ENCODE measurements at regions not wholly inside any gene's neighbourhood (a gene's known extent, or its start where the extent isn't known, plus 50 kb on each side); places are given as distances from the start of the nearest gene placed in this dataset.

- no peaks in the 10 kb centered on the region for H3K36me3 ChIP-seq
- TF ChIP-seq POLR2AphosphoS5 (IDR thresholded peaks at IDR 0.05) (no peak), POLR2A (IDR thresholded peaks at IDR 0.05) (no peak), CTCF (IDR thresholded peaks at IDR 0.05) (no peak)
- no peak overlapping the region for H3K27ac ChIP-seq
- 97% methylated on average over 5 of the region's 5 CpGs for WGBS
- intact Hi-C loops (cut with DNase I), result no loop called here
- H3K4me1 ChIP-seq (replicated peaks), result no peaks in the 10 kb centered on the region
- H3K9me3 ChIP-seq, result no peaks in the 10 kb centered on the region
- no peak overlapping the region for H3K4me3 ChIP-seq
- DNase-seq (ENCODE audit: low spot score), result no peak
- no peaks in the 10 kb centered on the region for H3K27me3 ChIP-seq (replicated peaks; ENCODE audit: insufficient read depth)
Observed at GRCh38 chr21:14766241-14766640, 220.1 kb upstream of the SAMSN1 start.

- Histone ChIP-seq H3K4me1 (replicated peaks) (no peaks in the 10 kb centered on the region), H3K9me3 (no peaks in the 10 kb centered on the region), H3K4me3 (no peak overlapping the region), H3K36me3 (no peaks in the 10 kb centered on the region), H3K27me3 (replicated peaks; ENCODE audit: insufficient read depth) (no peaks in the 10 kb centered on the region), H3K27ac (no peak overlapping the region)
- WGBS, result 59% methylated on average over 4 of the region's 4 CpGs
- TF ChIP-seq CTCF (IDR thresholded peaks at IDR 0.05), result no peak
- no peak for TF ChIP-seq POLR2A (IDR thresholded peaks at IDR 0.05)
- no peak for TF ChIP-seq POLR2AphosphoS5 (IDR thresholded peaks at IDR 0.05)
- intact Hi-C loops (cut with DNase I), result no loop called here
- no peak for DNase-seq (ENCODE audit: low spot score)
Observed at GRCh38 chr21:14763695-14764064, 217.6 kb upstream of the SAMSN1 start.

GRCh38 chr21:14762734-14763694 lies 216.9 kb upstream of the SAMSN1 start:
- H3K9me3 ChIP-seq, result no peaks in the 10 kb centered on the region
- H3K4me3 ChIP-seq, result no peak overlapping the region
- TF ChIP-seq POLR2A (IDR thresholded peaks at IDR 0.05) (no peak), POLR2AphosphoS5 (IDR thresholded peaks at IDR 0.05) (no peak), CTCF (IDR thresholded peaks at IDR 0.05) (no peak)
- no peaks in the 10 kb centered on the region for H3K4me1 ChIP-seq (replicated peaks)
- H3K27me3 ChIP-seq (replicated peaks; ENCODE audit: insufficient read depth), result no peaks in the 10 kb centered on the region
- no peak overlapping the region for H3K27ac ChIP-seq
- no peak for DNase-seq (ENCODE audit: low spot score)
- intact Hi-C loops (cut with DNase I), result no loop called here
- H3K36me3 ChIP-seq, result no peaks in the 10 kb centered on the region
- WGBS, result 12% methylated on average over 4 of the region's 4 CpGs

- Histone ChIP-seq H3K27me3 (replicated peaks; ENCODE audit: insufficient read depth) (no peaks in the 10 kb centered on the region), H3K36me3 (no peaks in the 10 kb centered on the region), H3K27ac (no peak overlapping the region), H3K9me3 (no peaks in the 10 kb centered on the region), H3K4me3 (no peak overlapping the region), H3K4me1 (replicated peaks) (no peaks in the 10 kb centered on the region)
- 65% methylated on average over 1 of the region's 1 CpG for WGBS
- no peak for DNase-seq (ENCODE audit: low spot score)
- no peak for TF ChIP-seq POLR2A (IDR thresholded peaks at IDR 0.05)
- TF ChIP-seq CTCF (IDR thresholded peaks at IDR 0.05), result no peak
- intact Hi-C loops (cut with DNase I), result no loop called here
Observed at GRCh38 chr21:14762327-14762726, 216.2 kb upstream of the SAMSN1 start.

GRCh38 chr21:14759285-14759684 lies 213.2 kb upstream of the SAMSN1 start:
- intact Hi-C loops (cut with DNase I), result no loop called here

More at GRCh38 chr21:14759285-14759684, 213.2 kb upstream of the SAMSN1 start:
- Histone ChIP-seq H3K27ac (no peak overlapping the region), H3K9me3 (no peaks in the 10 kb centered on the region), H3K27me3 (replicated peaks; ENCODE audit: insufficient read depth) (no peaks in the 10 kb centered on the region), H3K36me3 (no peaks in the 10 kb centered on the region), H3K4me1 (replicated peaks) (no peaks in the 10 kb centered on the region), H3K4me3 (no peak overlapping the region)
- TF ChIP-seq POLR2AphosphoS5 (IDR thresholded peaks at IDR 0.05) (no peak), POLR2A (IDR thresholded peaks at IDR 0.05) (no peak), CTCF (IDR thresholded peaks at IDR 0.05) (no peak)
- no peak for DNase-seq (ENCODE audit: low spot score)

Data from prostate gland (tissue), 2 donors.